K562 (cell line): ENCODE measurements at regions not wholly inside any gene's neighbourhood (a gene's known extent, or its start where the extent isn't known, plus 50 kb on each side); places are given as distances from the start of the nearest gene placed in this dataset.
"Not testable (repeated sequence)": the region's sequence is repeated elsewhere in the genome, so short reads cannot be mapped to it uniquely, and the experiment has no call there.

ENCODE experiments used
- ATAC-seq: fragments of 200-7000 bp; cut with Tn5 transposase; 3 replicates; pipeline ENCODE4 v1.9.1; 2020; ENCODE audit warnings: moderate library complexity
- BruUV-seq: library from RNA; stranded (reverse); fragments of 400-500 nt; replicated peaks from 2 replicates; lab custom pipeline; 2021; lab: Mats Ljungman, UMichigan
- CTCF ChIA-PET: fragments of 300-600 bp; formaldehyde crosslinking; extraction: SDS; loops from one replicate; lab custom pipeline; 2021; ENCODE audit warnings: low intra/inter-chr PET ratio; lab: Yijun Ruan, JAX
- POLR2A ChIA-PET: fragments of 300-600, 350-650 bp; sonication (Branson Sonifier 250); formaldehyde crosslinking; extraction: SDS; loops from one replicate; lab custom pipeline; 2021; ENCODE audit warnings: antibody characterized with exemption, inconsistent platforms; lab: Yijun Ruan, JAX
- DNase-seq, 4 experiments: peaks; one replicate each; pipeline versions ENCODE4 v3.0.0 to v3.0.0-alpha.2; 2011 to 2018; ENCODE audit warnings: low spot score in 3 of 4, mixed read lengths in 3 of 4; ENCODE audit errors: extremely low read depth in 1 of 4
- FAIRE-seq: peaks from 2 replicates; lab custom pipeline; 2011; peaks lifted over from hg19 to GRCh38; lab: Jason Lieb, UNC
- H2AFZ ChIP-seq: 2 replicates; pipeline ENCODE4 v1.6.0; 2011; ENCODE audit warnings: low read depth, low read length, control low read depth, inconsistent platforms
- H3K27ac ChIP-seq: fragments of 200-600 bp; 3 replicates; pipeline ENCODE4 v1.8.0; 2011; ENCODE audit warnings: low read depth, mild to moderate bottlenecking, control low read depth, inconsistent platforms, low read length, moderate library complexity, mixed read lengths; ENCODE audit errors: extremely low read depth
- H3K27me3 ChIP-seq, 2 experiments: fragments of 300-600 bp in 1 of 2; 2 replicates in 1 of 2; 3 replicates in 1 of 2; pipeline versions ENCODE4 v1.6.0 to v1.8.0; 2011; ENCODE audit warnings: inconsistent platforms in 2 of 2, low read length in 2 of 2, mild to moderate bottlenecking in 1 of 2, mixed read lengths in 1 of 2, moderate library complexity in 1 of 2; ENCODE audit not compliant: control insufficient read depth in 2 of 2, insufficient read depth in 2 of 2
- H3K36me3 ChIP-seq: fragments of 300-600 bp; 3 replicates; pipeline ENCODE4 v1.8.0; 2011; ENCODE audit warnings: mild to moderate bottlenecking, low read length, inconsistent platforms; ENCODE audit not compliant: control insufficient read depth, insufficient read depth
- H3K4me1 ChIP-seq, 2 experiments: fragments of 200-600 bp in 1 of 2; replicated peaks in 1 of 2; 2 replicates in 1 of 2; 3 replicates in 1 of 2; pipeline versions ENCODE4 v1.5.1 to v1.8.0; 2011; ENCODE audit warnings: inconsistent platforms in 2 of 2, low read length in 2 of 2, mild to moderate bottlenecking in 1 of 2, mixed read lengths in 1 of 2, moderate library complexity in 1 of 2; ENCODE audit not compliant: control insufficient read depth in 2 of 2, insufficient read depth in 2 of 2
- H3K4me2 ChIP-seq: 2 replicates; pipeline ENCODE4 v1.6.1; 2011; ENCODE audit warnings: low read length, control low read depth, inconsistent platforms, mixed read lengths; ENCODE audit not compliant: insufficient read depth
- H3K4me3 ChIP-seq: fragments of 200-600 bp; sonication (generic), shearing (Covaris generic); 2 replicates; pipeline ENCODE4 v1.5.1; 2016; ENCODE audit warnings: control low read depth, inconsistent platforms
- H3K79me2 ChIP-seq: fragments of 200-600 bp; 3 replicates; pipeline ENCODE4 v1.8.0; 2011; ENCODE audit warnings: low read length, inconsistent platforms; ENCODE audit not compliant: control insufficient read depth, insufficient read depth
- H3K9ac ChIP-seq, 2 experiments: 2 replicates each; pipeline versions ENCODE4 v1.6.0 to v1.6.1; 2011; ENCODE audit warnings: low read depth in 2 of 2, low read length in 2 of 2, control low read depth in 1 of 2, inconsistent platforms in 1 of 2, mild to moderate bottlenecking in 1 of 2, mixed read lengths in 1 of 2; ENCODE audit not compliant: insufficient read depth in 1 of 2
- H3K9me1 ChIP-seq: one replicate; pipeline ENCODE4 v1.6.0; 2011; ENCODE audit warnings: inconsistent platforms, mild to moderate bottlenecking, low read length, moderate library complexity; ENCODE audit not compliant: control insufficient read depth, insufficient read depth
- H3K9me3 ChIP-seq: replicated peaks from 2 replicates; pipeline ENCODE4 v1.5.1; 2011; ENCODE audit warnings: low read depth, low read length, inconsistent platforms; ENCODE audit not compliant: control insufficient read depth, insufficient read depth
- H4K20me1 ChIP-seq: replicated peaks from 2 replicates; pipeline ENCODE4 v1.6.1; 2011; ENCODE audit warnings: low read length, inconsistent platforms, mixed read lengths; ENCODE audit not compliant: control insufficient read depth, insufficient read depth
- NELFE ChIP-seq: IDR thresholded peaks from 2 replicates; pipeline ENCODE4 v1.6.1; 2011; ENCODE audit warnings: mild to moderate bottlenecking; ENCODE audit not compliant: insufficient read depth, insufficient read length
- NRF1 ChIP-seq, 2 experiments: fragments of 450-650 bp; IDR thresholded peaks in 1 of 2; conservative IDR thresholded peaks in 1 of 2; 2 replicates each; pipeline ENCODE4 v1.6.1; 2014; ENCODE audit warnings: mild to moderate bottlenecking in 2 of 2
- RAD21 ChIP-seq, 2 experiments: fragments of 250-450 bp in 1 of 2; fragments of 450-650 bp in 1 of 2; sonication (Bioruptor Pico) in 1 of 2; formaldehyde crosslinking in 1 of 2; IDR thresholded peaks in 1 of 2; conservative IDR thresholded peaks in 1 of 2; 2 replicates each; pipeline versions ENCODE4 v1.4.0 to v1.8.0; 2020 to 2022; ENCODE audit warnings: mild to moderate bottlenecking in 2 of 2, moderate library complexity in 1 of 2
- STAG1 ChIP-seq: sonication (generic); formaldehyde crosslinking; IDR thresholded peaks from 2 replicates; pipeline ENCODE4 v1.5.0; 2020; ENCODE audit warnings: missing genetic modification reagents, borderline replicate concordance
- WGBS: fragments of 100-300 bp; shearing (Covaris generic); methylation state at CpG from one replicate; pipeline ENCODE4 v1.1.6; 2016; ENCODE audit warnings: low coverage, mixed read lengths; ENCODE audit not compliant: insufficient coverage; ENCODE audit errors: missing lambda C conversion rate; 5-methylcytosine and 5-hydroxymethylcytosine counted together
- in situ Hi-C: fragments of 300-500 bp; cut with MboI; formaldehyde crosslinking; loops from 4 replicates; pipeline ENCODE4 v1.15.0; 2018; ENCODE audit warnings: inconsistent platforms, mixed read lengths
- intact Hi-C: fragments of 100-400 bp; cut with micrococcal nuclease; formaldehyde crosslinking; loops from 2 replicates; pipeline ENCODE4 v1.14.2; 2022
- TF ChIP-seq, protein P1 (sequence below), 3 experiments: IDR thresholded peaks in 2 of 3; conservative IDR thresholded peaks in 1 of 3; 2 replicates each; pipeline ENCODE4 v1.5.1; 2011 to 2012; ENCODE audit warnings: low read length in 3 of 3, mild to moderate bottlenecking in 3 of 3, control low read depth in 2 of 3, improper control_type of control experiment in 1 of 3, inconsistent platforms in 1 of 3, low read depth in 1 of 3, mixed read lengths in 1 of 3, moderate library complexity in 1 of 3; ENCODE audit not compliant: insufficient read depth in 2 of 3
- TF ChIP-seq, protein P2 (sequence below): sonication (generic); formaldehyde crosslinking; IDR thresholded peaks from 2 replicates; pipeline ENCODE4 v1.8.0; 2022; ENCODE audit warnings: missing genetic modification reagents, mild to moderate bottlenecking, moderate library complexity, borderline replicate concordance

DNA sequence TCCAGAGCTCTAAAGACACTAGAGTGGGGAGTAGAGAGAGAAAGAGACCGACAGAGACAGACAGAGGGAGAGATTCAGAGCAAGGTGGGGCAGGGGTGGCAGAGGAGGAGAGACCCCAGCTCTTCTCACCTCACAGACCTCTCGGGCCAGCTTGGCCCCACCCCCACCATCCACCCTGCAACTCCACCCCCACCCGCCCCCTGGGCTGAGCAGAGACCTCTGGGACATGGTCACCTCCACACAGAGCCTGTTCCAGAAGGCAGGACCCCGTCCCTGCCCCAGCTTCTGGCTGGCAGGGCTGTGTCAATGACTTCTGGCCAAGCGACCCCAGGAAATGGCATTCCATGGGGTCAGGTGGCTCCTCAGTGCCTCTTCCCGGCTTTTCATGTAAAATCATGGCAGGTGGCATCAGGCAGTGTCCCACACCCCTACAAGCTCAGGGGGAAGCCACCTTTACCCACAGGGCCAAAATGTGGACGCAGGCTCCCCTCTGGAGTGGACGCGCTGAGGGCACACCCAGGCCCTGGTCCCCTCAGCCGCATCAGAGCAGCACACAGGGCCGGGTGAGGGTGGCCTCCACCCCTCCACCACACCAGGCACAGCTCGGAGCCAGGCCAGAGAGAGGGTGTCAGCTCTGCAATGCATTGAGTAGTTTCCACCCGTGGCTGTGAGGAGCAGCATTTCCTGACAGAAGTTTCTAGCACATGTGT, 131.2 kb upstream of the LPCAT1 start:
- no peaks in the 10 kb centered on the region for H3K9me1 ChIP-seq
- WGBS, result 4% methylated on average over 12 of the region's 13 CpGs
- no peak overlapping the region for H3K4me2 ChIP-seq
- H3K27me3 ChIP-seq, result peaks cover 40 to 64% of the 10 kb centered on the region in 2 experiments; a peak in 4 of 5 replicates
- H3K79me2 ChIP-seq, result no peaks in the 10 kb centered on the region
- ATAC-seq (no peak), DNase-seq (no peak), FAIRE-seq (no peak)
- no peaks in the 10 kb centered on the region for H3K9me3 ChIP-seq
- CTCF ChIA-PET, result no interaction called here
- H3K9ac ChIP-seq, result no peak overlapping the region
- H2AFZ ChIP-seq, result no peak overlapping the region
- H3K36me3 ChIP-seq, result no peaks in the 10 kb centered on the region
- TF ChIP-seq NELFE, result no peak
- no peak overlapping the region for H3K4me3 ChIP-seq
- no TSS peak for BruUV-seq
- H3K27ac ChIP-seq, result no peak overlapping the region
- in situ Hi-C loops, result no loop called here
- intact Hi-C loops, result no loop called here
- peaks cover 0 to 32% of the 10 kb centered on the region in 2 experiments; a peak in 3 of 5 replicates for H3K4me1 ChIP-seq
- POLR2A ChIA-PET, result interaction anchor here (0.6 to 1.0 kb wide), 2 partner anchors 14 to 465 kb away, joined by 3 to 4 read pairs; no protein-coding TSS in a partner anchor
- H4K20me1 ChIP-seq, result peaks cover 6% of the 10 kb centered on the region; the same call in 1 of the 2 replicates

DNA sequence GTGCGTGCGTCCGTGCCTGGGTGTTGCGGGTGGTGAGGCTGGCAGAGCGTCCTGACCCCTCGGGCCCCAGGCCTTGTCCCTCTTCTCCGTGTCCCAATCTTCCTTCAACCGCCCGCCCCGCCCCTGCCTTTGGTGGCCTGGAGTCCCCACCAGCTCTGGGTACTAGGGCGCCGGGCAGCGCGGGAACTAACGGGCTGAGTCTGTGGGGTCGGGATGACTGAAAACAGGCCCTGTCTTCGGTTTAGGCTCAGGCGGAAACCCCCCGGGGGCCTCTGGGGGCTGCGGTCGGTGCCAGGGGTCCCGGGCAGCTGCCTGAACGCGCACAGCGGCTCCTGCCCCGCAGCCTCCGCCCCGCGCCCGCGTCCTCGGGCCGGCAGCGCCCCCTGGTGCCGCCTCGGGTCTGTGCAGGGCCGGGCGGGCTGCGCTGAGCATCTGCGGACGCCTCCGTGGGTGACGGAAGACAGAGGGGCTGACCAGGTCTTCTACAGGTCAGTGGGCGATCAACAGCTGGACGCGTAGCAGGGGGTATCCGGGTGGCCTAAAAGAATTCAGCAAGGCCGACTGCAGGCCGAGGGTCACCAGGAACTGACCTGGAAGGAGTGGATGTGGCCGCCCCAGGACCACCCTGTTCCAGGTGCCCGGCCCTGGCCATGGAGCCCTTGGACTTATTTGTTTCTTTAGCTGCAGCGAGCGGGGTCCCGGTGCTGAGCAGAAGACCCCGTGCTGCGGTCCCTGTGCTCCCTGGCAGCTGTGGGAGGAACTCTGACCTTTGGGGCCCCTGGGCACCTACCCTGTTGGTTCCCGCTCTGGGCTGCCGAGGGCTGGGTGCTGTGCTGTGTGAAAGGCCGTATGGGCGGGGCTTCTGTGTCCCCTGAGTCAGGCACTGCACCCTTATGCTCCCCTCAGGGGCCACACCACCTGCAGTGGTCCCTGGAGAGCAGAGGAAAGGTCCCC, 130.2 kb upstream of the LPCAT1 start:
- H3K79me2 ChIP-seq, CTCF ChIA-PET, H3K4me2 ChIP-seq, H3K9me1 ChIP-seq, H3K9me3 ChIP-seq, intact Hi-C loops, in situ Hi-C loops, H4K20me1 ChIP-seq, H3K36me3 ChIP-seq, FAIRE-seq, BruUV-seq, H3K9ac ChIP-seq, H3K27ac ChIP-seq, H3K4me3 ChIP-seq: not testable (repeated sequence)
- Histone ChIP-seq H3K4me1 (peaks cover 0 to 28% of the 10 kb centered on the region in 2 experiments; a peak in 3 of 5 replicates), H2AFZ (0 out of 2 replicates have a peak overlapping the region, but pooled peaks have one; percentile 47), H3K27me3 (peaks cover 36 to 57% of the 10 kb centered on the region in 2 experiments; a peak in 4 of 5 replicates)
- DNase-seq (peak in 1 of 4 experiments; percentile 39), ATAC-seq (peak; percentile 98)
- TF ChIP-seq, protein P1, sequence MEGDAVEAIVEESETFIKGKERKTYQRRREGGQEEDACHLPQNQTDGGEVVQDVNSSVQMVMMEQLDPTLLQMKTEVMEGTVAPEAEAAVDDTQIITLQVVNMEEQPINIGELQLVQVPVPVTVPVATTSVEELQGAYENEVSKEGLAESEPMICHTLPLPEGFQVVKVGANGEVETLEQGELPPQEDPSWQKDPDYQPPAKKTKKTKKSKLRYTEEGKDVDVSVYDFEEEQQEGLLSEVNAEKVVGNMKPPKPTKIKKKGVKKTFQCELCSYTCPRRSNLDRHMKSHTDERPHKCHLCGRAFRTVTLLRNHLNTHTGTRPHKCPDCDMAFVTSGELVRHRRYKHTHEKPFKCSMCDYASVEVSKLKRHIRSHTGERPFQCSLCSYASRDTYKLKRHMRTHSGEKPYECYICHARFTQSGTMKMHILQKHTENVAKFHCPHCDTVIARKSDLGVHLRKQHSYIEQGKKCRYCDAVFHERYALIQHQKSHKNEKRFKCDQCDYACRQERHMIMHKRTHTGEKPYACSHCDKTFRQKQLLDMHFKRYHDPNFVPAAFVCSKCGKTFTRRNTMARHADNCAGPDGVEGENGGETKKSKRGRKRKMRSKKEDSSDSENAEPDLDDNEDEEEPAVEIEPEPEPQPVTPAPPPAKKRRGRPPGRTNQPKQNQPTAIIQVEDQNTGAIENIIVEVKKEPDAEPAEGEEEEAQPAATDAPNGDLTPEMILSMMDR (IDR thresholded peaks at IDR 0.05 in 2 of 3, conservative IDR thresholded peaks at IDR 0.05 in 1 of 3; ENCODE audit: insufficient read depth in 2 of 3, low read depth in 1 of 3, low read length in 3 of 3), result peak in 2 of 3 experiments; percentile 8 to 34; a peak in 4 of 6 replicates
- peak; percentile 23 to 63 for TF ChIP-seq RAD21 (CRISPR knock-in tag; conservative IDR thresholded peaks at IDR 0.05 in 1 of 2, IDR thresholded peaks at IDR 0.05 in 1 of 2)
- peak in 1 of 2 experiments; percentile 13; a peak in 1 of 4 replicates for TF ChIP-seq NRF1 (conservative IDR thresholded peaks at IDR 0.05 in 1 of 2, IDR thresholded peaks at IDR 0.05 in 1 of 2)
- TF ChIP-seq STAG1 (CRISPR knock-in tag), result peak; percentile 31; the same call in 1 of the 2 replicates
- TF ChIP-seq, protein P2, sequence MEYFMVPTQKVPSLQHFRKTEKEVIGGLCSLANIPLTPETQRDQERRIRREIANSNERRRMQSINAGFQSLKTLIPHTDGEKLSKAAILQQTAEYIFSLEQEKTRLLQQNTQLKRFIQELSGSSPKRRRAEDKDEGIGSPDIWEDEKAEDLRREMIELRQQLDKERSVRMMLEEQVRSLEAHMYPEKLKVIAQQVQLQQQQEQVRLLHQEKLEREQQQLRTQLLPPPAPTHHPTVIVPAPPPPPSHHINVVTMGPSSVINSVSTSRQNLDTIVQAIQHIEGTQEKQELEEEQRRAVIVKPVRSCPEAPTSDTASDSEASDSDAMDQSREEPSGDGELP, result peak; percentile 20; the same call in 1 of the 2 replicates
- WGBS, result 3% methylated on average over 32 of the region's 60 CpGs
- POLR2A ChIA-PET, result interaction anchor here (0.6 kb wide), 1 partner anchor 464 kb away, joined by 4 read pairs; no protein-coding TSS in a partner anchor
